Breast epithelium (tissue), 3 donors: ENCODE measurements at regions not wholly inside any gene's neighbourhood (a gene's known extent, or its start where the extent isn't known, plus 50 kb on each side); places are given as distances from the start of the nearest gene placed in this dataset.

Experiments
- CTCF ChIP-seq, 3 donors: fragments of 450-650 bp; IDR thresholded peaks; one replicate each; pipeline ENCODE4 v1.5.1; 2016 to 2017; ENCODE audit warnings: antibody characterized with exemption in 3 of 3, mild to moderate bottlenecking in 3 of 3, moderate library complexity in 3 of 3
- POLR2A ChIP-seq: fragments of 450-650 bp; IDR thresholded peaks from one replicate; pipeline ENCODE4 v1.6.1; 2016; ENCODE audit warnings: antibody characterized with exemption, mild to moderate bottlenecking, moderate library complexity
- POLR2AphosphoS5 ChIP-seq, 3 donors: sonication (generic); formaldehyde crosslinking; IDR thresholded peaks; one replicate each; pipeline ENCODE4 v1.6.1; 2017; ENCODE audit warnings: antibody characterized with exemption in 3 of 3

GRCh38 chr6:5909721-5910120 lies 97.0 kb downstream of the NRN1 start:
- TF ChIP-seq CTCF (IDR thresholded peaks at IDR 0.05), result no peak
- TF ChIP-seq POLR2A, result no peak
- no peak for TF ChIP-seq POLR2AphosphoS5 (IDR thresholded peaks at IDR 0.05)
